HG02571 (cell line): ENCODE measurements at regions not wholly inside any gene's neighbourhood (a gene's known extent, or its start where the extent isn't known, plus 50 kb on each side); places are given as distances from the start of the nearest gene placed in this dataset.
"Not testable (repeated sequence)": the region's sequence is repeated elsewhere in the genome, so short reads cannot be mapped to it uniquely, and the experiment has no call there.

Experiments used
- ATAC-seq: cut with Tn5 transposase; IDR thresholded peaks from one replicate; pipeline ENCODE4 v1.9.1; 2021; ENCODE audit warnings: mild to moderate bottlenecking, moderate library complexity; ENCODE audit not compliant: unreplicated experiment

GRCh38 chr12:75630091-75630490 is 118.7 kb upstream of the KRR1 start:
- ATAC-seq, result no peak

DNA sequence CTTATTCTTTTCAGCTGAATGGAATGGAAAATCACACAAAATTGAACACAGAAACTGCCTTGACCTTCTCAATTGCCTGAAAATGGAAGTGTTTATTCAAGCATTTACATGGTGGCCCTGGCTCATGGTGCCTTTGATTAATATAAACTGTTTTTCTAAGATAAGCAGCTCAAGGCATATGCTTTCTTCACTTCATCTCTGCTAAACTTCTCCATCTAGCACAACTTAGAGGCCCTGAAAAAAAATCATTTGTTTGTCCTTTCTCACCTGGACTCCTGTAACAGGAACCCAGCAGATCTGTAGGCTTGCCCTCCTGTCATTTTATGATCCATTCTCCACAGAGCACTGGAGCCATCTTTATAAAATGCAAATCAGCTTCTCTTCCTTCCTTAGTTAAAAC is 117.5 kb upstream of the KRR1 start:
- ATAC-seq, result no peak

- ATAC-seq, result no peak
These were observed 117.1 kb upstream of the KRR1 start for GRCh38 chr12:75628511-75628910.

GRCh38 chr12:75623631-75624154 is 112.3 kb upstream of the KRR1 start:
- ATAC-seq, result no peak

DNA sequence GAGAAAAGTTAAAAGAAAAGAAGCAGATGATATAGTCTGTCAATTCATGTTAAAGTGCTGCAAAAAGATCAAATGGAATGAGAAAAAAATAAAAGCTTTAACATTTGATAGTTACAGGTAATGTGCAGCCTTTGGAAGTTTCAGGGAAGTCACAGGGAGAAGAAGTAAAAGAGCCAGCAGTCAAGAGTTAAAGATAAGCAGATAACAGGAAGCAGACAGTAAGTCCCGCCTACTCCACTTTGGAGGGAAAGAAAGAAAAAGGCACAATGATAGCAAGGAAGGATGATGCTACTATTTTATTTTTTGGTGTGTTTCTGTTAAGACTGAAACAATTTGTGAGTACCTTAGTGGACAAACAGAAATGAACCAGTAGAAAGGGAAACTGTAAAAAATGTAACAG is 111.1 kb upstream of the KRR1 start:
- no peak for ATAC-seq

DNA sequence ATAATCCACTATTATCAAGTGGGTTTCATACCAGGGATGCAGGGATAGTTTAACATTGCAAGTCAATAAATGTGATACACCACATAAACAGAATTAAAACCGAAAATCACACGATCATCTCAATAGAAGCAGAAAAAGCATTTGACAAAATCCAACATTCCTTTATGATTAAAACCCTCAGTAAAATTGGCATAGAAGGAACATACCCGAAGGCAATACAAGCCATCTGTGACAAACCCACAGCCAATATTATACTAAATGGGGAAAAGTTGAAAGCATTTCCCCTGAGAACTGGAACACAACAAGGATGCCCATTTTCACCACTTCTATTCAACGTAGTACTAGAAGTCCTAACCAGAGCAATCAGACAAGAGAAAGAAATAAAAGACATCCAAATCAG is 103.0 kb upstream of the KRR1 start:
- ATAC-seq, result not testable (repeated sequence)

- ATAC-seq, result no peak
These were observed 102.6 kb upstream of the KRR1 start for GRCh38 chr12:75613981-75614380.

DNA sequence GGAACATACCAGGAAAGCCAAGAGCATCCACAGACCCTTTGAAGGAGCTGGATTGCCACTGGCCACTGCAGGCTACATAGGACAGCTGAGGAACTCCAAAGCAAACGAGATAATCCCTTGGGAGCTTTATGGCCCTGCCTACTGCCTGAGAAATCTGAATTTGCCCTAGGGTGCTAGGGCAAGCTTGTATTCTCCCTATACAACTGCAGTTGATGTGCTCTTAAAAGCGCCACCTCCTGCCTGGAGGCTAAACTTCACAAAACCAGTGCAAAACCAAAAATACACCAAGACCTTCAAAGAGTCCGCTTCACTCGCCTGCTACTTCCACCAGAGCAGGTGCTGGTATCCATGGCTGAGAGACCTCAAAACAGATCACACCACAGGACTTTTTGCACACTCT is 99.6 kb upstream of the KRR1 start:
- ATAC-seq, result no peak

DNA sequence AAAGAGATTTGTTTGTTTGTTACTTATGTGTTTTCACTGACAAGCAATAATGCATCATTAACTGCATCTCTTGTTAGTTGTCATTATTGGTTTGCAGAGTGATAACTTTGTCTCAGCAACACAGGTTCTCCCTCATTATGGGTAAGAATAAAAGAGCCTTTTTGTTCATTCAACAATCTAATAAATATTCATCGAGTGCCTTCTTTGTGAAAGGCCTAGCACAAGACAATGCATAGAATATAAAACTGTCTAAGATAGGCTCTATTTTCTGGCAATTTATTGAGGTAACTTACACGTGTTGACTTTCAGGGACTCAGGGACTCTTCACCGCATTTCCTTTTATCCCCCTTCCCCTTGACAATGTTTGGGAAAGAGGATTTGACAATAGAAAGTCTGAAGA is 95.5 kb upstream of the KRR1 start:
- ATAC-seq, result no peak

DNA sequence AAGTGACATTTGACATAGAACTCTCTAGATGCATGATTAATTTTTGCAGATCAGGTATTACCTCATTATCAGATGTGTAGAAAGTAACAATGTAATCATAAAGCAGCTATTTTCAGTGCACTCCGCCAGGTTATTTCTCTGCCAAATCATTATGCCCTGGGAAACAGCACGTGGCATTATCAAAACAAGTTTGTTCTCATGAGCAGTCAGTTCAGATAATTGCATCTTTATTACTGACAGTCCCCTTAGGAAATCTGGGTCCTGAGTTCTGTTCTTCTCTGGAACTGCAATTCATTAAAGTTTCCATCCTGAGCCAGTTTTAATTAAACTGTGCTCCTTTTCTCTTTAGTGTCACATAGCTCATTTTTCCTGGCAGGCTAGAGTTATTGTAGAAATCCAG is 94.7 kb upstream of the KRR1 start:
- no peak for ATAC-seq

DNA sequence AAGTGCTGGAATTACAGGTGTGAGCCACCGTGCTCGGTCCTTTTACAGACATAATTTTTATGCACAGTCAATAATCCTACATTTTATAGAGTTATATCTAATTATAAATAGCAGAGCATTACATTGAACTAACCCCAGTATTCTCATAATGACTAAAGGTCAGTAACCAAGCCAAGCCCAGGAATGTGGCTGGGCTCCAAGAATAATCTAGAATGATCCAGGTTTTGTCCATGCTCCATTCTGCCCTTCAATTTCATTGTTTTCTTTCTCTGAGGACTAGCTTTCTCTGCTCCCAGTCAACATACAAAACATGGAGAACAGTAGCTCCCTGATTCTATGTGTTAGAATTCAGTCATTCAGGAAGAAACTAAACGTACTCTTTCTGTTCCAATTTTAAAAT is 92.1 kb upstream of the KRR1 start:
- no peak for ATAC-seq

- no peak for ATAC-seq
These were observed 90.7 kb upstream of the KRR1 start for GRCh38 chr12:75602106-75602505.

GRCh38 chr12:75600146-75600545 is 88.7 kb upstream of the KRR1 start:
- ATAC-seq, result no peak

GRCh38 chr12:75599061-75599460 is 87.7 kb upstream of the KRR1 start:
- ATAC-seq, result no peak

- no peak for ATAC-seq
These were observed 85.0 kb upstream of the KRR1 start for GRCh38 chr12:75596406-75596805.

DNA sequence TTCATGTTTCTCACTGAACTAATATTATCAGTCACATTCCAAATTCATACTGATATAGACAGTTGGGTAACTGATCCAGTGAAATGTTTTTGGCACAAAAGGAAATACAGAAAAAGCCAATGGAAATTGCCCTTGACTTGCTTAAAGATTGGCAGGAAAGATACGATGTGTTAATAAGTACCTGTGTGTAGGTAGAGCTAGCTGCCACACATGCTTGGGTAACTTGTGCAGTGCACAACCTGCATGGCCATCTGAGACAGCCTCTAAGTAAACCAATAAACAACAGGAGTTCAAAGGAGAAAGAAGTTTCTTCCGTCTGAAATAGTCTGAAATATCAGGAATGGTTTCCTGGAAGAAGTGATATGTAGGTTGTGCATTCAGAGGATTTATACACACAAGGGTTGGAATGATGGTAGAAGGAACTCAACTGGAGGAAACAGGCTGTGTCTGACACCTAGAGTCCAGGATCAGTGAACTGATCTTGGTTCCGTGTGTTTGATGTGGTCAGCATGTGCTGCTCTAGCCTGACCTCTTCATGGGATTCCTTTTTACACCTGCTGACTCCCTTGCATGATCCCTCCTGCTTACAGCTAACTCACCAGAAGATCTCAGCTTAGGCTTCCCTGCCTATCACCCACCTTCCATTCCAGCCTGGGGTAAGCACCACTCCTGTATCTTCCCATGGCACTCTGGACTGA is 81.4 kb upstream of the KRR1 start:
- no peak for ATAC-seq

DNA sequence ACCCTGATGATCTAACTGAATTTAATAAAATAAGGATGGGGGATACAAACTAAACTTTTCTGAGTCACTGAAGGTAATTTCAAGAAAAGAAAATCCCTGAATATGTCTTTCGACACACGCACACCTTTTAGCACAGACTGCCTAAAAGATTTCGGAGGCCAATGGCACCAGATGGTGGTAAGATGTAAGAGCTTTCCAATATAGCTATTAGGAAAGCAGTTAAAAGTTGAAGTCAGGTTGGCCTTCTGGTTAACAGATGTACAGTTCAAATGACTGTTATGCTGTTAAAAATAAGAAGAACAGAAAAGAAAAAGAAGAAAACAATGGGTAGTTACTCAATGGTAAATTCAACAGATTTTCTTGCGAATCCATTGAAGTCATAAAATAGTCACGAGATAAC is 80.7 kb upstream of the KRR1 start:
- ATAC-seq, result no peak

- no peak for ATAC-seq
These were observed 80.2 kb upstream of the KRR1 start for GRCh38 chr12:75591628-75592027.

- no peak for ATAC-seq
These were observed 78.4 kb upstream of the KRR1 start for GRCh38 chr12:75589801-75590200.

GRCh38 chr12:75587340-75588106 is 76.1 kb upstream of the KRR1 start:
- no peak for ATAC-seq

- ATAC-seq, result no peak
These were observed 73.9 kb upstream of the KRR1 start for GRCh38 chr12:75585330-75585729.

DNA sequence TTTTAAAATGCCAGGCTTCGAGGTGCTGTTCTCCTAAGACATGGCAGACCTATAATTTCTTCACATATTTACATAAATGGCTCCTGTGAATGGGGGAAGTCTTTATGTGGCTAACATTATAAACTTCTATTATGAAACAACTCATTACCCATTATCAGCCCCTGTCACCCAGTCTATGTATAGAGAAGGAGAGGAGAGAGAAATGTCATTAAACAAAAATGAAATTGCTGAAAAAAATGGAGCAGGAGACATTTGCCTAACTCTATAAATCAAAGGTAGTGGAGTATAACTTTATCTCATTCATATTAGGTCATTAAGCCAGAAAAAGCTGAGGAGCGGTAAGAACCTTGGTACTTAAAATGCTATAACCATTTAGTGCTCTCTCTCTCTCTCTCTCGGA is 71.9 kb upstream of the KRR1 start:
- ATAC-seq, result no peak
